Smooth muscle cell (in vitro differentiated cells): ENCODE measurements at regions not wholly inside any gene's neighbourhood (a gene's known extent, or its start where the extent isn't known, plus 50 kb on each side); places are given as distances from the start of the nearest gene placed in this dataset.

Experiments
- DNase-seq: peaks from one replicate; lab custom pipeline; 2025; ENCODE audit not compliant: unreplicated experiment; lab: John Stamatoyannopoulos, UW
- H2AFZ ChIP-seq: fragments of 200-600 bp; sonication (generic); 2 replicates; pipeline ENCODE4 v1.6.0; 2016; ENCODE audit warnings: antibody characterized with exemption, low read depth, mild to moderate bottlenecking
- H3F3A ChIP-seq: fragments of 200-600 bp; sonication (generic); 2 replicates; pipeline ENCODE4 v1.6.0; 2017; ENCODE audit warnings: antibody characterized with exemption, low read depth
- H3K27ac ChIP-seq: fragments of 200-600 bp; sonication (generic); 2 replicates; pipeline ENCODE4 v1.5.1; 2016; ENCODE audit warnings: low read depth, mild to moderate bottlenecking
- H3K27me3 ChIP-seq: fragments of 200-600 bp; sonication (generic); 2 replicates; pipeline ENCODE4 v1.6.1; 2016; ENCODE audit warnings: low read depth, mild to moderate bottlenecking
- H3K36me3 ChIP-seq: fragments of 200-600 bp; sonication (generic); 2 replicates; pipeline ENCODE4 v1.5.1; 2016; ENCODE audit warnings: low read depth
- H3K4me1 ChIP-seq: fragments of 200-600 bp; sonication (generic); 2 replicates; pipeline ENCODE4 v1.5.1; 2016; ENCODE audit warnings: low read depth
- H3K4me2 ChIP-seq: fragments of 200-600 bp; sonication (generic); 2 replicates; pipeline ENCODE4 v1.6.0; 2016; ENCODE audit warnings: mild to moderate bottlenecking
- H3K4me3 ChIP-seq: fragments of 200-600 bp; sonication (generic); 2 replicates; pipeline ENCODE4 v1.5.1; 2016; ENCODE audit warnings: mild to moderate bottlenecking
- H3K79me2 ChIP-seq: fragments of 200-600 bp; sonication (generic); 2 replicates; pipeline ENCODE4 v1.6.0; 2016; ENCODE audit warnings: low read depth, mild to moderate bottlenecking
- H3K9ac ChIP-seq: fragments of 200-600 bp; sonication (generic); 2 replicates; pipeline ENCODE4 v1.6.0; 2016; ENCODE audit warnings: low read depth
- H3K9me3 ChIP-seq: fragments of 200-600 bp; sonication (generic); replicated peaks from 2 replicates; pipeline ENCODE4 v1.5.1; 2016; ENCODE audit warnings: low read depth
- H4K20me1 ChIP-seq: fragments of 200-600 bp; sonication (generic); 2 replicates; pipeline ENCODE4 v1.6.0; 2016; ENCODE audit warnings: low read depth
- CTCF ChIP-seq: fragments of 200-600 bp; sonication (generic); IDR thresholded peaks from 2 replicates; pipeline ENCODE4 v1.5.1; 2017; ENCODE audit warnings: borderline replicate concordance, mild to moderate bottlenecking, antibody characterized with exemption; ENCODE audit not compliant: insufficient read depth, poor library complexity, severe bottlenecking
- WGBS: methylation state at CpG from one replicate; pipeline ENCODE4 v1.1.7; 2016; ENCODE audit warnings: low lambda C conversion rate; 5-methylcytosine and 5-hydroxymethylcytosine counted together

GRCh38 chr6:140029551-140029950 is 655.1 kb upstream of the CITED2 start:
- DNase-seq = no peak
- TF ChIP-seq CTCF = no peak
- peaks cover 3% of the 10 kb centered on the region for H3K9me3 ChIP-seq
- H3K4me3 ChIP-seq = no peak overlapping the region
- no peaks in the 10 kb centered on the region for H4K20me1 ChIP-seq
- H3K36me3 ChIP-seq = no peaks in the 10 kb centered on the region
- 90% methylated on average over 3 of the region's 3 CpGs for WGBS
- H3K27ac ChIP-seq = no peak overlapping the region
- H3K79me2 ChIP-seq = no peaks in the 10 kb centered on the region
- no peak overlapping the region for H2AFZ ChIP-seq
- no peak overlapping the region for H3K9ac ChIP-seq
- H3K4me1 ChIP-seq = no peaks in the 10 kb centered on the region
- H3F3A ChIP-seq = no peaks in the 10 kb centered on the region
- no peaks in the 10 kb centered on the region for H3K27me3 ChIP-seq
- no peak overlapping the region for H3K4me2 ChIP-seq

- Histone ChIP-seq H3K79me2 (no peaks in the 10 kb centered on the region), H3K27me3 (no peaks in the 10 kb centered on the region), H3K4me2 (no peak overlapping the region), H3K9me3 (peaks cover 3% of the 10 kb centered on the region), H3K4me3 (no peak overlapping the region), H3K36me3 (no peaks in the 10 kb centered on the region), H3K27ac (no peak overlapping the region), H2AFZ (no peak overlapping the region), H3K4me1 (no peaks in the 10 kb centered on the region), H3F3A (no peaks in the 10 kb centered on the region), H4K20me1 (no peaks in the 10 kb centered on the region), H3K9ac (no peak overlapping the region)
- 90% methylated on average over 2 of the region's 2 CpGs for WGBS
- TF ChIP-seq CTCF = no peak
- DNase-seq = no peak
Observed at GRCh38 chr6:140027219-140027618, 652.8 kb upstream of the CITED2 start.

- Histone ChIP-seq H3K27me3 (no peaks in the 10 kb centered on the region), H3K4me1 (no peaks in the 10 kb centered on the region), H3K4me2 (no peak overlapping the region), H3K36me3 (no peaks in the 10 kb centered on the region), H3K4me3 (no peak overlapping the region), H3K79me2 (no peaks in the 10 kb centered on the region), H3K27ac (no peak overlapping the region), H4K20me1 (no peaks in the 10 kb centered on the region), H3K9me3 (peaks cover 3% of the 10 kb centered on the region), H3K9ac (no peak overlapping the region), H3F3A (no peaks in the 10 kb centered on the region), H2AFZ (no peak overlapping the region)
- TF ChIP-seq CTCF = no peak
- DNase-seq = no peak
Observed at GRCh38 chr6:140026546-140026945, 652.1 kb upstream of the CITED2 start.

- Histone ChIP-seq H3K9me3 (peaks cover 3% of the 10 kb centered on the region), H2AFZ (no peak overlapping the region), H4K20me1 (no peaks in the 10 kb centered on the region), H3K27ac (no peak overlapping the region), H3K4me2 (no peak overlapping the region), H3K27me3 (no peaks in the 10 kb centered on the region), H3K79me2 (no peaks in the 10 kb centered on the region), H3F3A (no peaks in the 10 kb centered on the region), H3K4me3 (no peak overlapping the region), H3K36me3 (no peaks in the 10 kb centered on the region), H3K9ac (no peak overlapping the region), H3K4me1 (no peaks in the 10 kb centered on the region)
- WGBS = 97% methylated on average over 1 of the region's 1 CpG
- TF ChIP-seq CTCF = no peak
- DNase-seq = no peak
Observed at GRCh38 chr6:140025171-140025570, 650.7 kb upstream of the CITED2 start.
